ENCODE measurements at regions not wholly inside any gene's neighbourhood (a gene's known extent, or its start where the extent isn't known, plus 50 kb on each side); places are given as distances from the start of the nearest gene placed in this dataset.
A peak's percentile ranks its signal among the peaks of the same experiment; 100 is the strongest.

DNA sequence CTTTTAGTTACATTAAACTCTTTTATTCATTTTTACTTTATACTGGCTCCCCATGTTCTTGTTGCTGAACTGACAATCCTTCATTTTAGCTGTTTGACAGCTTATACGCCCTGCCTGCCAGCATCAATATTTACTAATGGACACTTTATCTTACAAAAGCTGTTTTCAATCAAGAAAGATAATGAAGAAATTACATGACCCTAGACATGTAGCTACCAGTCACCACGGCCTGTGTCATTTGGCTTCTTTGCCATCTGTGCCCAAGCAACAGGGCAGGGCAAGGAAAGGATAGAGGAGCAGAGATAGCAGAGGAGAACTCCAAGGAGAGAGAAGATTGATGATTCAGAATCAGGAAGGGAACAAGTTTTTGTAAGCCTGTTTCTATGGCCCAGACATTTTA is 647.3 kb downstream of the BRINP1 start:
- DNase-seq = no peak
- in situ Hi-C loops (cut with MboI; ENCODE audit: low pct_unique_long_range_greater_than_20kb, low sequenced_read_pairs) = no loop called here

DNA sequence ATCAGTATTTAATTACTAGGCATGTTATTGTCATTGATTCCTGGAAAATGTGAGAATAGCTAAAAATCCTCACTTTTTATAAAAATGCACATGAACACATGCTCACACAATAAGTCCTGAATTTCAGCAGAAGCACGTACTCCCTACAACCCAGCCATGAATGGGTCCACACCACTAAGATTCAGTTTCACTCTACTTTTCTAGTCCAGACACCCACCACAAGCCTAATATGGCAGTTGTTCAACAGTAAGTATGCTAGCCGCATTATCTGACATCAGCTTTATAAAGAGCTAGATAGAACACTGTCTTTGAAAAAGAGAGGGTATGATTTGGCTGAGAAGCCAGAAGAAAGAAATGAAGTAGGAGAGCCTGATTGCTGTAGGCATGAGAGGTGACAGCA is 639.3 kb downstream of the BRINP1 start:
- DNase-seq = no peak
- in situ Hi-C loops (cut with MboI; ENCODE audit: low pct_unique_long_range_greater_than_20kb, low sequenced_read_pairs) = no loop called here

DNA sequence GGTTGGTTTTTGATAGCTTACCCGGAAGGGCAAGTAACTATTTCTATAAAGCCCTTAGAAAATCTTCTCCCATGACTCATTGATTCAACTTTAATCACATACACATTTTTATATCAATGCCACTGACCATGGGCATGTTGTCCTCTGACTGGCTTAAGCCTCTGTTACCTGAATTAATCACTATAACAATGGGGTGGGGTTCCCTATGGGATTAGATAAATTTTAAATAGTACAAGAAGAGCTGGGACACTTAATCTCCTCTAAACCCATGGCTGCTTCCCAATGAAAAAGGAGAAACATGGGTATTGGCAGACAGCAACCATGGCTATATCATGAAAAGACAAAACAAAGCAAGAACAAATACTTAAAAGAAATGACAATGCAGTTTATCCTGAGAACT is 636.2 kb downstream of the BRINP1 start:
- in situ Hi-C loops (cut with MboI; ENCODE audit: low pct_unique_long_range_greater_than_20kb, low sequenced_read_pairs) = no loop called here
- DNase-seq = no peak

DNA sequence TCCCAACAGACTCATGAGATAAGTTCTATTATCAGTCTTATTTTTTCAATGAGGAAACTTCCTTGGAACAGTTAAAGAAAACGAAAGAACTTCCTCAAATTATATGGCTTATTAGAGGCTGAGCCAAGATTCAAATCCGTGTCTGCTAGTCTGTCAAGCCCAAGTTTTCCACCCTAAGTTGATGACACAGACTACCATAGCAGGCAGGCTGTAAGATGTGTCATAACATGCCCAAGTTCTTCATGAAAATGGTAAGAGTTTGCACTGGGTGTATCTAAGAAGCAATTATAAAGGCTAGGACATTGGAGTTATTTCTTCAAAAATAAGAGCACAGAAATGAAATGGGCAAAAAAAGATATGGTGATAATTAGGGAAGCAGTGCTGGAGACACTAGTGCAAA is 634.5 kb downstream of the BRINP1 start:
- no peak for DNase-seq
- in situ Hi-C loops (cut with MboI; ENCODE audit: low pct_unique_long_range_greater_than_20kb, low sequenced_read_pairs) = no loop called here

DNA sequence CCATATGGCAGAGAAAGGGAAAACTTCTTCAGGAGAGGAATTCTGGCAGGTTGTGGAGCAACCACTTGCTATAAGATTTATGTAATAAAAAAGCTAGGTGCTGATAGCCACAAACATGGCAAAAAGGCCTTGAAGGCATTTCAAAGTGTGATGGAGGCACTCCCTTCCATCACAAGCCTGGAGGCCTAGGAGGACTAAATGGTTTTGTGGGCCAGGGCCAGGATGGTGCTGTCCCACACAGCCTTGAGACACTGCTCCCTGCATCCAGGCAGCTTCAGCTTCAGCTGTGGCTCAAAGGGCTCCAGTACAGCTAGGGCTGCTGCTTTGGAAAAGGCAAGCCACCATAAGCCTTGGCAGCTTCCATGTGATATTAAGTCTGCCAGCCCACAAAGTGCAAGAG is 632.8 kb downstream of the BRINP1 start:
- in situ Hi-C loops (cut with MboI; ENCODE audit: low pct_unique_long_range_greater_than_20kb, low sequenced_read_pairs) = no loop called here

DNA sequence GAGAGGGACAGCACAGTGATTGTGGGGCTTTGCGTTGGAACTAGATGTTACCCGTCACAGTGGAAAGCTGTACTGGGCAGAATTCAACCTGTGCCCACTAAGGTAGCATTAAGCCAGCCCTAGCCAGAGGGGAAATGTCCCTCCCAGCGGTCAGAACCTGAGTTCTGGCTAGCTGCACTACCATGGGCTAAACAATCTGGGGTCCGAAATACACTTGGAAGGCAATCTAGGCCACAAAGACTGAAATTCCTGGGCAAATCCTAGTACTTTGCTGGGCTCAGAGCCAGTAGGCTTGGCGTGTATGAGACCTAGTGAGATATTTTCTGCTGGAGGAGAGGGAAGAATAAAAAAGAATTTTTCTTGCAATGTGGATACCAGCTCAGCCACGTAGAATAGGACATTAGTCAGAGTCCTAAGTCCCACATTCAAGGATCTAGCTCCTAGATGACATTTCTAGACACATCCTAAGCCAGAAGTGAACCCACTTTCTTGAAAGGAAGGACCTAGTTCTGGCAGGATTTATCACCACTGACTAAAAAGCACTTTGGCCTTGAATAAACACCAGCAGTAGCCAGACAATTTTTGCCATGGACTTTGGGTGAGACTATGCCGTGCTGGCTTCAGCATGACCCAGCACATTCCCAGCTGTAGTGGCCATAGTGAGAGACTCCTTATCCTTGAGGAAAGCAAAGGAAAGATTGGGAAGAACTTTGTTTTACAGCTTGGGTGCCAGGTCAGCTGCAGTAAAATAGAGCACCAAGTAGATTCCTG is 618.0 kb downstream of the BRINP1 start:
- in situ Hi-C loops (cut with MboI; ENCODE audit: low pct_unique_long_range_greater_than_20kb, low sequenced_read_pairs) = no loop called here
- no peak for DNase-seq

More for the DNA sequence above, 632.8 kb downstream of the BRINP1 start:
- no peak for DNase-seq

DNA sequence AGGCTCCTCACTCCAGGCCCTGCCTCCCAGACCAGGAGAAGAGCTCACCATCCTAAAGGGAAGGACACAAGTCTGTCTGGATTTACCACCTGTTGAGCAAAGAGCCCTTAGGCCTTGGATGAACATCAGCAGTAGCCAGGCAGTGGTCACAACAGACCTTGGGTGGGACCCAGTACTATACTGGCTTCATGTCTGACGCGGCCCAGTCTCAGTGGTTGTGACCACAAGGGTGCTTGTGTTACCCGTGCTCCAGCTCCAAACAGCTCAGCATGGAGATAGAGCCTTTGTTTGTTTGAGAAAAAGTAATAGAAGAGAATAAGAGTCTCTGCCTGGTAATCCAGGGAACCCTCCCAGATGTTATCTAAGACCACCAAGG is 617.4 kb downstream of the BRINP1 start:
- in situ Hi-C loops (cut with MboI; ENCODE audit: low pct_unique_long_range_greater_than_20kb, low sequenced_read_pairs) = no loop called here
- no peak for DNase-seq

DNA sequence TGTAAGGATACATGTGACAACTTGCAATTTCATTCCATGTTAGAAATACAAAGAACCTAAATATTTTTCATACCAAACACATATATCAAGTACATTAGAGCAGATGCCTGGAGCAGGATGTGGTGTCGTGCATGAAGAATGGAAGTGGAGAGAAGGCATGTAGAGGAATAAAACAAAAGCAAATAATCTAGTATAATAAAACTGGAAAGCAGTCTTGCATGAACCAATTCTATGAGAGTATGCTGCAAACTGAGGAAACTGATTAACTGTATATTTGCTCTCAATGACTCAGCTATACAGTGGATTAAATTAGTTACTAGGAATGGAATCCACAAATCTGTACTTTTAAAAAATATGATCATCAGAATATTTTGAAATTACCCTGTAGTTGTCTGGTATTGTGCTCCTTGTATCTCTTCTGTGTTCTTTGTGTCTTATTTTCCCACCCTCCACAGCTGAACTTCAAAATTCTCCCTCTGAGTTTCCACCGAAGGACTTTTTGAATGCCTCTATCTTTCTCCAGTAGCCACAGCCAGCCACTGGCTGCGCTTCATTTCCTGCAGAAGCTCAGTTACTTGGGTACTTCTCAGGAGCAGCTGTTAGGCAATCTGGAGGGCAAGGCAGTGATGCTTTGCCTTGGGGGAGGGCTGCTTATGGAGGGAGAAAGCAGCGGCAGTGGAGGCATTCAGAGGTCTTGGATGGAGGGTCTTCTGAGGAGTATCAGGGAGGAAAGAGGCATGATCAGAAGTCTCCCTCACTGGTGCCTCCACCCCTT is 608.0 kb downstream of the BRINP1 start:
- no peak for DNase-seq

DNA sequence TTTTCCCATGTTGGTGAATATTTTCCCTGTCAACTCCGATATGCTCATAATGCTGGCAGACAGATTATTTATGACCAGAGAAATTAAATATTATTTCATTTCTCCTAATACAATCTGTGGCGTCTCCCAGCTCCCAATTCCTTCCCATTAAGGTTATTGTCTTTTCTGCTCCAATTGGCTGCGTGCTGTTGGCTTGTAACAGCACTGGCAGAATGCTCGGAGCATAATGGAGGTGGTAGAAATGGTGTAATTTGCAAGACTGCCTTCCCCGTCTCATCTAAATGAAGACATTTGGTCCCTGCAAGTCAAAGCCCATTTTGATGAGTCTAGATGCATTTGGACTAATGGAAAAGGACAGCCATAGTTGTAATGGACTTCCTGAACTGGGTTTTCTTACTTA is 601.7 kb downstream of the BRINP1 start:
- in situ Hi-C loops (cut with MboI; ENCODE audit: low pct_unique_long_range_greater_than_20kb, low sequenced_read_pairs) = no loop called here
- no peak for DNase-seq

More for the DNA sequence above, 608.0 kb downstream of the BRINP1 start:
- in situ Hi-C loops (cut with MboI; ENCODE audit: low pct_unique_long_range_greater_than_20kb, low sequenced_read_pairs) = no loop called here

DNA sequence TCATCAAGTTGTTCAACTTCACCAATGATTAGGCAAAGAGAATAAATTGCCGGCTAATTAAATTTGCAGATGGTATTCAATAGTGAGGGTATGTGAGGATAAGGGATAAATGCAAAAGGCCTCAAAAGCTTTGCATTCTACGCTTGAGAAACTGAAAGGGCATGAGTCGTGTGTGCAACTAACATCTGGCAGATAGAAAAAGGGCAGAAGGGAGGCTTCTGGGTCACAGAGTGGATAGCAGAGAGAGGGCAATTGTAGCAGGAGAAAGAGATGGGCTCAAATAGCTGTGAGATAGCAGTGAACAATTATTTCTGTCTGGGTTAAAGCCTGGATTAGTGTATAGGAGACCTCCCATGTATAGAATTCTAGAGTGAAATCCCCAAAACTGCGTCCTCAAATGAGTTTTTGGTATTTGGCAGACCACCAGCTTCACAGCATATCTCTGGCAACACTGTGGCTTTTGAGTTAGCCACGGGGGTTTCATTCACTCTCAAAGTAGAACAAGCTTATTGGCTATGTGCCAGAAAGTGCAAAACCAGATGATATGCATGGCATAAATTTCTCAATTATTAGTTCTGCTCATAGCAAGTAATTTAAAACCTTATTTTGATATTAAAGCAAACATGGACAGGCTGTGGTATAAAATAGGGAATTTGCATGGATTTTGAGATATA is 586.3 kb downstream of the BRINP1 start:
- no peak for DNase-seq
- in situ Hi-C loops (cut with MboI; ENCODE audit: low pct_unique_long_range_greater_than_20kb, low sequenced_read_pairs) = no loop called here

DNA sequence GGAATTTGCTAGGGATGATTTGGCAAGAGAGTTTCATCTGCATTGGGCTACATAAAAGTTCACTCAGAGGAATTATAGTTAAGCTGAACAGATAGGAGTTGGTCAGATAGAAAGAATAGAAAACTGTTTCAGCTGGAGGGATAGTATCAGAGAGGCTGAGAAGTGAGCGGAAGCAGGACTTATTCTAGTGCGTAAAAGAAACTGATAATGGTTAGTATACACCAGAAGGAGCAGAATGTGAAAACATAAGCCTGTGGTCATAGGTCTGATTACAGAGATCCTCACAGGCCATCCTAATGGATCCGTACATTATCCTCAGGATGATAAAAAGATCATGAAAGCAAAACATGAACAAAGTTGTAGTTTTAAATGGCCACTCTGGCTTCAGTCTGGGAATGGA is 585.2 kb downstream of the BRINP1 start:
- DNase-seq = no peak
- in situ Hi-C loops (cut with MboI; ENCODE audit: low pct_unique_long_range_greater_than_20kb, low sequenced_read_pairs) = no loop called here

DNA sequence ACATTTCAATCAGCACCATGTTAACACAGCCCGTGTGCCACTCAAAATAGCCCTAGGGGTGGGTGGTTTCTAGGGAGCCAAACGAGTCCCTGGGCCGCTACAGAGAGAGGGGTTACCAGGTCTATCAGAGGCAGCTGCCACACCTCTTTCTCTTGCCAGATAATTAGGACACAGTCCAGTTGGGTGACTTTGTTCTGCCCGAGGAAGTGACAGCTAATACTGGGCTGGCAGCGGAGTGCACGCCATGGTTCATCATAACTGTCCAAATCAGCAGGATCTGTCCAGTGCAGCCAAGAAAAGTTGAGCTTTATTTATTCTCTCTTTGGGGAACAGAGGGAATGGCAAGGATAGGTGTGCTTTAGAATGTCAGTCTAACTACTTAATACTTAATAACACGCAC is 583.8 kb downstream of the BRINP1 start:
- no peak for DNase-seq
- in situ Hi-C loops (cut with MboI; ENCODE audit: low pct_unique_long_range_greater_than_20kb, low sequenced_read_pairs) = no loop called here

DNA sequence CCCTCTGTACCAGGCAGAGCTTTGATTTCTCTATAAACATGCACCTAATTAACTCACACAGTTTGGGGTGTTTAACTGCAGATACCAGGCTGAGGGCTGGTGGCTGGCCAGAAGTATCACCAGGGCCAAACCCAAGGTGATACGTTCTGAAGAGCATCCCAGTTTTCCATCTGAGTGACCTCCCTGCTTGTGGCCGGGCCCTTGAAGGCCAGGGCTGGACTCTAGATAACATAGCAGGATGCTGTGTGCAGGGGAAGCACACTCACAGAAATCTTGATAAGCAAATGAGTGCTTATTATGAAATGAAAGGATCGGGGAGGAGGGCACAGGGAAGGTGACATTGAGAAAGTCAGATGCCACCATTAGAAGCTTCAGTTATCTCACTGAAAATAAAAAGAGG is 582.4 kb downstream of the BRINP1 start:
- in situ Hi-C loops (cut with MboI; ENCODE audit: low pct_unique_long_range_greater_than_20kb, low sequenced_read_pairs) = no loop called here
- DNase-seq = no peak

DNA sequence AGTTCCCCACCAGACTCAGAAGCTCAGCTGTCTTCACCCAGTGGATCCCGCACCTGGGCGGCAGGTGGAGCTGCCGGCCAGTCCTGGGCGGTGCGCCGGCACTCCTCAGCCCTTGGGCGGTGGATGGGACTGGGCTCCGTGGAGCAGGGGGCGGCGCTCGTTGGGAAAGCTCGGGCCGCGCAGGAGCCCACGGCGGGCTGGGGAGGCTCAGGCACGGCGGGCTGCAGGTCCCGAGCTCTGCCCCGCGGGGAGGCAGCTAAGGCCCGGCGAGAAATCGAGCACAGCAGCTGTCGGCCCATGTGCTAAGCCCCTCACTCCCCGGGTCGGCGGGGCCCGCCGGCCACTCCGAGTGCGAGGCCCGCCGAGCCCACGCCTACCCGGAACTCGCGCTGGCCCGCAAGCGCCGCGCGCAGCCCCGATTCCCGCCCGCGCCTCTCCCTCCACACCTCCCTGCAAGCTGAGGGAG is 560.0 kb downstream of the BRINP1 start:
- in situ Hi-C loops (cut with MboI; ENCODE audit: low pct_unique_long_range_greater_than_20kb, low sequenced_read_pairs) = no loop called here
- no peak for DNase-seq

DNA sequence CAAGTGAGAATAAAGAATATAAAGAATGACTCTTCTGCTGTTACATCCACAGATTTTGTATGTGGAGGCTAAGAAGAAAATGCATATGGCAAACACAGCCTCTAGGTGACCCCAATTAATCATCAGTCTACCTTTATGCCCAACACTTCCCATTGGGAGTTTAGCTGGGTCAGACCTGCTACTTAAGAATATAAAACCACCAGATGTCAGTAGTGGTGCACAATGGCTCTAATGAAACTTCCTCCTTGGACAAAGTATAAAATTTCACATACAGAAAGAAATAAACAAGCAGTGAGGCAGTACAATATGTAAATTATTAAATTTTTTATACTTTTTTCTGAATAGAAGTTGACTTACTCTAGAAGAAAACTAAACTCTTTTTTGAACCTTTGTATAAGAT is 539.9 kb downstream of the BRINP1 start:
- peak; percentile 0 for DNase-seq
- in situ Hi-C loops (cut with MboI; ENCODE audit: low pct_unique_long_range_greater_than_20kb, low sequenced_read_pairs) = no loop called here

DNA sequence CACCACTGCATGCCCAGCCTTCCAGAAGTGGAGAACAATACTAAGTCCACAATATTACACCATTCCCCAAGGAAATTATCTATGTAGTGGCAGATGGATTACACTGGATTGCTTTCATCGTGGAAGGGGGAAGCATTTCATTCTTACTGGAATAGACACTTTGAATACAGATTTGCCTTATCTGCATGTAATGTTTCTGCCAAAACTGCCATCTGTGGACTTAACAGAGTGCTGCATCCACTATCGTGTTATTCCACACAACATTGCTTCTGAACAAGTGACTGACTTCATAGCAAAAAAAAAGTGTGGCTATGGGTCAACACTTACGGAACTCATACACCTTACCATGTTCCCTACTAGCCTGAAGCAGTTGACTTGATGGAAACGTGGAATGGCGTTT is 536.9 kb downstream of the BRINP1 start:
- no peak for DNase-seq
- in situ Hi-C loops (cut with MboI; ENCODE audit: low pct_unique_long_range_greater_than_20kb, low sequenced_read_pairs) = no loop called here

DNA sequence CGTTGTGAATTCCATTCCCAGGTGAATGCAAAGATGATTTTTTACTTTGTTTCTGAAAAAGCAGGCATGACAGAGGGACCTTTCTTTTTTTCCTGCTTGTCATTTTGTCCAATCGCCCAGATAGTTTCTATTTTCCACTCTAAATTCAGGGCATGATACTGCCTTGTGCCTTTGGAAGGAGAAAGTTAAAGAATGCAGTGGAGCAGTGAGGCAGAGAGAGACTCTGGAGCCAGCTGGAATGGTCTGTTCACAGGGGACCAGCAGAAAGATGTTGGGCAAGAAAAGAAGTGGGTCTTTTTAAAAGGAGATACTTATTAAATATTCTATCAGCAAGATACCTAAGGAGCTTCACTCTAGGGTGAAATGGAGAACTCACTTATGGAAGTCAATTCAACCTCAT is 532.3 kb downstream of the BRINP1 start:
- no peak for DNase-seq
- in situ Hi-C loops (cut with MboI; ENCODE audit: low pct_unique_long_range_greater_than_20kb, low sequenced_read_pairs) = no loop called here

DNA sequence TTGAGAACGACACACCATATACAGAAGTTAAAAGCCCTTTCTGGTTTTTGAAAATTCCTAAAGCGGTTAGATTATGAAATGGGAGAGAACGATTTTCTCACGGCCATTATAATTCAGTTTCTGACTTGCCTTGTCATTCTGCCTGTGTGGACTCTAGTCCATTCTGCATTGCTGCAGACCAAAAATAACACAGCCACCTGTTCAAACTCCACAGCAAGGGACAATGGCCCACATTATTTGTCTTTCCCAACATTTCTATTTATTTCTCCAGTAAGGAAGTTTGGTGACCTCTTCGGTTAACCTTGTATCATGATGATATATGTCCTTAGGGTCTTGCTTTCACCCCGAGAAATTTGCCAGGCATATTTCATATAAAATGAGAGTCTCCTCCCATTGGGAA is 497.7 kb downstream of the BRINP1 start:
- in situ Hi-C loops (cut with MboI; ENCODE audit: low pct_unique_long_range_greater_than_20kb, low sequenced_read_pairs) = no loop called here
- DNase-seq = no peak

DNA sequence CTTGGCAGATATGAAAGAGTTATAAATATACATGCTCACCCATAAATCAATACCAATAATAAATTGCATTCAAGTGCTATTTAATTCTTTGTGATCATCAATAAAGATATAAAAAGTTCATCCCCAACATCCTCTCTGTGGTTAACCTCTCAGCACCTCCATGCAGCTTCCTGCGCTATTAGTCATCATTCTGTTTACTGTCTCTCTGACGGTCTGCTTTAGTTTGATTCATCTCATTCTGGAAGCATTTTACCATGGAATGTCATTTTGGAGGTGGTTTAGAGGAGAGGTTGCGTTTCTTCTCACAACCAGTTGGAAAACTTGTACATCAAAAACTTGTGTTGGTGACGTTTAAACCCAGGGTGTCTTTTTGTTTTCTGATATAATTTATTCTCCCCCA is 486.6 kb downstream of the BRINP1 start:
- in situ Hi-C loops (cut with MboI; ENCODE audit: low pct_unique_long_range_greater_than_20kb, low sequenced_read_pairs) = no loop called here
- no peak for DNase-seq

DNA sequence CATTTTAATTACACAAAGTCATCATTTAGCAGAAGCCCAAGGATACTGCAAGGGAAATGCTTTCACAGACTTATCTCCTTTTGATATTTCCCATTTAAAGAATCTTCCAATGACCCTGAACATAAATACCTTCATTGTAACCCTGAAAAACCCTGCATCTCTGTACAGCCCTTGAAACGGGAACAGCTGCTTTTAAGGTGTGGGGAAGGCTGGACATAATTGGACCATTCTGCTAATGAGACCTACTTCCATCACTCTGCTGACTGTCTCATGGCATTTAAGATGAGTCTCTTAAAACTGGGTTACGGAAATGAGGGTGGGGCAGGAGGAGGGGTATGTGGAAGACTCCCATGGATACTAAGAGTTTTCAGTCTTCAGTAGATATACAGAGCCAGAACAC is 485.8 kb downstream of the BRINP1 start:
- in situ Hi-C loops (cut with MboI; ENCODE audit: low pct_unique_long_range_greater_than_20kb, low sequenced_read_pairs) = no loop called here
- no peak for DNase-seq

Measured in KBM-7 (cell line).